GM10266 (cell line): ENCODE measurements at regions not wholly inside any gene's neighbourhood (a gene's known extent, or its start where the extent isn't known, plus 50 kb on each side); places are given as distances from the start of the nearest gene placed in this dataset.

Source experiments
- DNase-seq: peaks from one replicate; pipeline ENCODE4 v3.0.0; 2012; ENCODE audit errors: extremely low spot score
- CTCF ChIP-seq: IDR thresholded peaks from 2 replicates; pipeline ENCODE4 v1.5.1; 2012; ENCODE audit warnings: mild to moderate bottlenecking, low read depth; ENCODE audit not compliant: control insufficient read depth, insufficient read depth; ENCODE audit errors: missing control alignments

GRCh38 chr1:221101807-221102605 is 222.8 kb downstream of the HLX start:
- DNase-seq, result no peak
- no peak for TF ChIP-seq CTCF

GRCh38 chr1:221104596-221104995 is 225.4 kb downstream of the HLX start:
- no peak for DNase-seq
- TF ChIP-seq CTCF, result no peak

GRCh38 chr1:221105578-221105977 is 226.3 kb downstream of the HLX start:
- no peak for DNase-seq
- no peak for TF ChIP-seq CTCF

- no peak for TF ChIP-seq CTCF
- no peak for DNase-seq
Measured at GRCh38 chr1:221106616-221107015, 227.4 kb downstream of the HLX start.

GRCh38 chr1:221109930-221110329 is 230.7 kb downstream of the HLX start:
- TF ChIP-seq CTCF, result no peak
- DNase-seq, result no peak

- no peak for TF ChIP-seq CTCF
- DNase-seq, result no peak
Measured at GRCh38 chr1:221117133-221117532, 237.9 kb downstream of the HLX start.

- DNase-seq, result no peak
- no peak for TF ChIP-seq CTCF
Measured at GRCh38 chr1:221117548-221117951, 238.3 kb downstream of the HLX start.
